SKM-1 treated with dmso at 0.1 percent for 144 hours (cell line): ENCODE measurements at regions not wholly inside any gene's neighbourhood (a gene's known extent, or its start where the extent isn't known, plus 50 kb on each side); places are given as distances from the start of the nearest gene placed in this dataset.

Experiments used
- DNase-seq: peaks from one replicate; lab custom pipeline; 2025; ENCODE audit not compliant: unreplicated experiment; lab: John Stamatoyannopoulos, UW

- no peak for DNase-seq
Measured at GRCh38 chr1:118253053-118253915, 68.3 kb upstream of the SPAG17 start.

GRCh38 chr1:118252624-118253023 is 67.6 kb upstream of the SPAG17 start:
- DNase-seq, result no peak

- no peak for DNase-seq
Measured at GRCh38 chr1:118250232-118250631, 65.2 kb upstream of the SPAG17 start.

GRCh38 chr1:118249641-118250040 is 64.6 kb upstream of the SPAG17 start:
- no peak for DNase-seq

GRCh38 chr1:118247593-118247992 is 62.6 kb upstream of the SPAG17 start:
- DNase-seq, result no peak

- no peak for DNase-seq
Measured at GRCh38 chr1:118246646-118247045, 61.6 kb upstream of the SPAG17 start.

GRCh38 chr1:118244194-118244593 is 59.2 kb upstream of the SPAG17 start:
- no peak for DNase-seq

GRCh38 chr1:118243269-118243668 is 58.2 kb upstream of the SPAG17 start:
- no peak for DNase-seq
